HG03432 (cell line): ENCODE measurements at regions not wholly inside any gene's neighbourhood (a gene's known extent, or its start where the extent isn't known, plus 50 kb on each side); places are given as distances from the start of the nearest gene placed in this dataset.

Source experiments
- ATAC-seq: cut with Tn5 transposase; IDR thresholded peaks from one replicate; pipeline ENCODE4 v1.9.1; 2021; ENCODE audit warnings: mild to moderate bottlenecking, moderate library complexity; ENCODE audit not compliant: unreplicated experiment

GRCh38 chr2:121120411-121120810, 164.6 kb downstream of the TFCP2L1 start:
- ATAC-seq: no peak

GRCh38 chr2:121120991-121121390, 164.0 kb downstream of the TFCP2L1 start:
- no peak for ATAC-seq

GRCh38 chr2:121121661-121122060, 163.3 kb downstream of the TFCP2L1 start:
- no peak for ATAC-seq

- ATAC-seq: no peak
These were observed 161.7 kb downstream of the TFCP2L1 start for GRCh38 chr2:121123268-121123667.

DNA sequence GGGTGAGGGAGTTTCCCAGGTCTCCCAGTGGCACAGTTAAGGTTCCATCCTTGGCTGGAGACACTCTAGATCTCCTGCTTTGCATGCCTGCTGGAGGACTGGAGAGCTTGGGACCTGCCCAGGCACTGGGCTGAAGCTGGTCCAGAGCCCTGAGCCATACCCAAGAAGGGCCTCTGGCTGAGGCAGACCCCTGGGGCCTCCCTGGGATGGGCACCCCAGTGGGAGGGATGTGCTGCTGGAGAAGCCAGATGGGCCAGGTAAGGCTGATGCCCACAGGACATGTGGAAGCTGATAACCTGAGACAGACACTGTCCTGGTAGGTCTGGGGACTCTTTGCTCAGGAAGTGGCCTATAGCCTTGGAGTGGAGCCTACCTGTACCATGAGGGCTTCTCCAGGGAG, 160.7 kb downstream of the TFCP2L1 start:
- ATAC-seq: no peak

DNA sequence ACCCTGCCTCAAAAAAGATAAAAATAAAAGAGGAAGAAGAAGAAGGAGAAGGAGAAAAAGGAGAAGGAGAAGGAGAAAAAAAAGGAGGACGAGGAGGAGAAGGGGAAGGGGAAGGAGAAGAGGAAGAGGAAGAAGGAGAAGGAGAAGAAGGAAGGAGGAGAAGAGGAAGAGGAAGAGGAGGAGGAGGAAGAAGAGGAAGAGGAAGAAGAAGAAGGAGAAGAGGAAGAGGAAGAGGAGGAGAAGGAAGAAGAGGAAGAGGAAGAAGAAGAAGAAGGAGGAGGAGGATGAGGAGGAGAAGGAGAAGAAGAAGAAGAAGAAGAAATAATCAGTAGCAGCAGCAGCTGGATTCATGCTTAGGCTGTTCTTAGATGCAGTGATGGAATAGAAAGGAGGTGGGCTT, 159.7 kb downstream of the TFCP2L1 start:
- ATAC-seq: no peak

DNA sequence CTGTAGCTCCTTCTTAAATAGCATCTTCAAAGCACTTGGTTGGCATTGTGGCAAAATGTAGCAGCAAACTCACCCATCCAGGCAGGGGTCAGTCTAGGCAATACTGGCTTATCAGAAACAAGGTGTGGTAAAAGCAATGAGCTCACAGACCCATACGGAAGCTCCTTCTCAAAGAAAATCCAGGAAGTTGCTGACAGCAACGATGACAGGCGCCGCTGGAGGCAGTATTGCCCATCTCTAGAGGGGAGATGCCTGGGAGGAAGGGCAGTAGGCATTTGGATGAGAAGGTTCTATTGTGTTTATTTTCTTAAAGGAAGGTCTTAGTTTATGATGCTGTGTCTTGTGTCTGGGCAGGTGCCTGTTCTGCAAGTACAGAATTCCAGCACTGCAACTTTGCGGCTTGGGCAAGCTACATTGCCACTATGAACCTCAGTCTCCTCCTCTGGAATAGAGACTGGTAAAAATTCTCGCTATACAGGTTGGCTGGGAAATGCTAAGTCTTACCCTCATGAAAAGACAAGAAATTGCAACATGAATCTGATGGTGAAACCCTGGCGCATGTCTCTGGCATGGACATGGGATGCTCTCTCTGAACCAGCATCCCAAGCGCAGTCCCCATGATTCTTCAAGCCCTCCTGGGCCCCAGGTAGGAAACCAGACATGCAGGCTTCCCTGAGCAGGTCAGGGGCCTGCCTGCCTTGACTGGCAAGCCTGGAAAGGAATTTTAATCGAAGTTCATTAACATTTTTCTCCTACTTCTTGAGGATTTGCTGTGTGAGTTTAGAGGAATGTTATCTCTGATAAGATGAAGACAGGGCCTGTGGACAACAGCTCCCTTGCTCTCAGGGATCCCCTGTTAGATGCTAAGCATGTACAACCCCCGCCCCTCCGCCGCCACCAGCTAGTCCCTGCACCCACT, 156.0 kb downstream of the TFCP2L1 start:
- no peak for ATAC-seq

DNA sequence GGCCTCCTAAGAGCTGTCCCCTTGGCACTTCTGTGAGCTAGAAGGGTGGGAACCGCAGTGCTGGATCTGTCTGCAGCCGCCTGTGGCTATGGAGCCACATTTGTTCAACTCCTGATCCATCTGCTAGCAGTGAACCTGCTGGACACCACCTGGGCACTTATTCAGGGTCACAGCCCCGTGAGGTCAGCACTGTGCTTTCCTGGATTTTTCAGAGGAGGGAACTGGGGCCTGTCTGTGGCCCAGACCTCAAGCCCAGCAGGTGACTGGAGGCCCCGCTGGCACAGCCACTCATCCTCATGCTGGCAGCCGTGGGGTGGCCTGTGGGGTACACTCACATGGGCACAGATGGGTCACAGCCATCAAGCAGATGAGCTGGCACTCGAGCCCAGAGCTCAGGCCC, 155.3 kb downstream of the TFCP2L1 start:
- no peak for ATAC-seq

DNA sequence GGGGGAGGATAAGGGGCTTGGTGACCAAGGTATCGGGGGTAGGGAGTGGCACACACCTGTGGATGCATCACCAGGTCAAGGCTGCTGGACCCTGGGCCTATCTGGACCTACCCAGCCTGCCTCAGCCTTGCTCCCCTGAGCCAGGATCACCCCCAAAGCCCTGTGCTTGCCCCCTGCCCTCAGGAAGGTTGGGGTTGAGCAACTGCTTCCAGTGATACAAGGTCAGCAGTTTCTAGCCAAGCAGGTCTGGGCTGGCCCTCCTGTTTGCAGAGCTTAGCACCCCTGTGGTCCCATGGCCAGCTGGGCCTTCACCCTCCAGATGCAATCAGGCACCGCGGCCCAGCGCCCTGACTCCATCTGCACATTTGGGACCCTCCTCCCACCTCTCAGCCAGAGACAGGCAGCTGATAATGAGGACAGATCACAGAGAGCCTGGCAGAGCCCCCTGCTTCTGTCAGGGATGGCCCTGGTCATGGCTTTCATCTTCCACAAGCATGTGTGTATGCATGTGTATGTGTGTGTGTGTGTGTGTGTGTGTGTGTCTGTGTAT, 154.6 kb downstream of the TFCP2L1 start:
- no peak for ATAC-seq

- ATAC-seq: no peak
These were observed 153.6 kb downstream of the TFCP2L1 start for GRCh38 chr2:121131375-121131774.

DNA sequence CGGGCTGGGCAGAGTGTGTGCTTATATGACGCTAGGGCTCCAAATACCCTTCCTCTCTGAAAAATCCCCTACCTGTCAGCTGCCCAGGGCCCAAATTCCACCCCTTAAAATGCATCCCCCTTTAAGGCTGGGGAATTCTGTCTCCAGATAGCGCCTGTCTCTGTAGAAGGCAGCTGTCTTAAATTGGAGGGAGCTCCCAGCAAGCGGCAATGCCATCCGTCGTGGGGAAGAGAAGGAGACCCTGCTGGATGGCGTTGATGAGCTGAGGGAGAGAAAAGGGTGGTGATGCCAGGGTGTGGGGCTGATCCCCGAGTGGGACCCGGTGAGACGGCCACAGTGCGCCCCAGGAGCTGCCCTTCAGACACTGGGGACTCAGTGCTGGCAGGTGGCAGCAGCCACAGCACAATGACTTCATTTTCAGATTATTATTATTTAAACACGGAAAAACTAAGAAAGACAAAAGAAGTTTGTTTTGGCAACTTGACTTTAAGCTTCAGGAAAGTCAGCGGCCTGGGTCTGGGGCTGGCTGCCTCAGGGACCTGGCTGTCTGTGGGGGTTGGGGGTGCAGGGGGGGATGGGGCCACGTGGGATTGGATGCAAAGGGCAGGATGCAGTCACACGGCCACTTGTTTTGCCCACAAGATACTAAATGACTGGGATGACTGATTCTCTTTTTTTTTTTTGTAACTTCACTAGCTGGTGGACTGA, 152.8 kb downstream of the TFCP2L1 start:
- ATAC-seq: no peak

- no peak for ATAC-seq
These were observed 152.3 kb downstream of the TFCP2L1 start for GRCh38 chr2:121132762-121133107.

- ATAC-seq: no peak
These were observed 151.3 kb downstream of the TFCP2L1 start for GRCh38 chr2:121133551-121134319.

DNA sequence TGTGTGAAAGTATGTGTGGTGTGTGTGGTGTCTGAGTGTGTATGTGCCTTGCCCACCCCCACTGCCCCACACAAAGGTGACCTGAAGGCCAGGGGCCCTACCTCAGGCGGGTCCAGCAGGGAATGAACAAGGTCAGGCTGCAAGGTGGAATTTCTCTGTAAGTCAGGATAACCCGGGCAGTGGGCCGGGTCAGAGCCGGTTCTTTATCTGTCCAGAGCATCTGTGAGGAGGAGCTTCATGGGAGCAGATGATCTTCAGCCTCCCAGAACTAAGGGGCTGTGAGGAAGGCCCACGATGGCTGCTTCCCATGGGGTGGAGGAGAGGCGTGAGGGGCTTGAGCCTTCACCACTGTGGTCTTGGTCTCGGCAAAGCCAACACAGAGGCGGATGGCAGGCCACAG, 150.3 kb downstream of the TFCP2L1 start:
- ATAC-seq: no peak

- no peak for ATAC-seq
These were observed 149.7 kb downstream of the TFCP2L1 start for GRCh38 chr2:121135168-121135853.

- ATAC-seq: no peak
These were observed 148.7 kb downstream of the TFCP2L1 start for GRCh38 chr2:121136323-121136722.

GRCh38 chr2:121137571-121137970, 147.4 kb downstream of the TFCP2L1 start:
- ATAC-seq: no peak

- no peak for ATAC-seq
These were observed 144.3 kb downstream of the TFCP2L1 start for GRCh38 chr2:121140734-121141133.

DNA sequence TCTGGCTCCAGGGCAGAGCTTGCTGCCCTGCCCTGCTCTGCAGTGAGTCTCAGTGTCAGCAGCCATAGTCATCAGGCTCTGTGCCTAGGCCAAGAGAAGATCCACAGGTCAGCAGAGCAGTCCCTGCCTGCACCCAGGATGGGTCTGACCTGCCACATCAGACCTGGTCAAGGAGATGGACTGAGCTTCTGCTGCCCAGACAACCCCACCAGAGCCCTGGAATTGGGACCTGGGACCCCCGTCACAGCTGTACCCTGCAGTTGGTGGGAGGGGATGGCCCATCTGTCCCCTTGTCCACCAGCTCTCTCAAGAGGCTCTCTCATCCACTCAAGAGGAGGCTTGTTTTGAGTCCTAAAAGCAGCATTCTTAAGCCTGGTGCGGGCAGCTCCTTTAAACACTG, 142.6 kb downstream of the TFCP2L1 start:
- no peak for ATAC-seq

DNA sequence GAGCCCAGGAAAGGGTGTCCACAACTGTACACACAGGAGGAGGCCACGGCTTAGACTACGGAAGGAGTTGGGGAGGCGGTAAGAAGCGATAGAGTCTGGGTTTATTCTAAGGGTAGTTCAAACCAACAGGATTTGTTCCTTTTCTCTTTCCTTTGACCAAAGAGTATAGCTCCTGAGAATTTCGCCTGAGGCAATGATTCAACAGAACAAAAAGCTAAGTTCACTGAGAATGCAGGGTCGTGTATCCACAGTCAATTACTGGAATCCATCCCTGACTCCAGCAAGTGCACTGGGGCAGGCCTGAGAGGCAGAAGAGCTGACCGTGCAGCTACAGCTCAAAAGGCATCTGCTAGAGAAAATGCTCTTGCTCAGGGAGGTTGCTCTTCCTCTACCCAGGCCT, 140.9 kb downstream of the TFCP2L1 start:
- ATAC-seq: no peak

GRCh38 chr2:121146630-121147029, 138.4 kb downstream of the TFCP2L1 start:
- ATAC-seq: no peak
